ENCODE measurements at regions not wholly inside any gene's neighbourhood (a gene's known extent, or its start where the extent isn't known, plus 50 kb on each side); places are given as distances from the start of the nearest gene placed in this dataset.

- TF ChIP-seq, protein P1, sequence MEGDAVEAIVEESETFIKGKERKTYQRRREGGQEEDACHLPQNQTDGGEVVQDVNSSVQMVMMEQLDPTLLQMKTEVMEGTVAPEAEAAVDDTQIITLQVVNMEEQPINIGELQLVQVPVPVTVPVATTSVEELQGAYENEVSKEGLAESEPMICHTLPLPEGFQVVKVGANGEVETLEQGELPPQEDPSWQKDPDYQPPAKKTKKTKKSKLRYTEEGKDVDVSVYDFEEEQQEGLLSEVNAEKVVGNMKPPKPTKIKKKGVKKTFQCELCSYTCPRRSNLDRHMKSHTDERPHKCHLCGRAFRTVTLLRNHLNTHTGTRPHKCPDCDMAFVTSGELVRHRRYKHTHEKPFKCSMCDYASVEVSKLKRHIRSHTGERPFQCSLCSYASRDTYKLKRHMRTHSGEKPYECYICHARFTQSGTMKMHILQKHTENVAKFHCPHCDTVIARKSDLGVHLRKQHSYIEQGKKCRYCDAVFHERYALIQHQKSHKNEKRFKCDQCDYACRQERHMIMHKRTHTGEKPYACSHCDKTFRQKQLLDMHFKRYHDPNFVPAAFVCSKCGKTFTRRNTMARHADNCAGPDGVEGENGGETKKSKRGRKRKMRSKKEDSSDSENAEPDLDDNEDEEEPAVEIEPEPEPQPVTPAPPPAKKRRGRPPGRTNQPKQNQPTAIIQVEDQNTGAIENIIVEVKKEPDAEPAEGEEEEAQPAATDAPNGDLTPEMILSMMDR (IDR thresholded peaks at IDR 0.05): no peak
- no peak for TF ChIP-seq POLR2A (IDR thresholded peaks at IDR 0.05)
Measured at GRCh38 chr14:71271166-71271945, 364.1 kb downstream of the PCNX1 start.

Data from lower leg skin (tissue), 3 donors.